GM12873 (cell line): ENCODE measurements at regions not wholly inside any gene's neighbourhood (a gene's known extent, or its start where the extent isn't known, plus 50 kb on each side); places are given as distances from the start of the nearest gene placed in this dataset.

Source experiments
- TF ChIP-seq, protein P1 (sequence below): IDR thresholded peaks from 2 replicates; pipeline ENCODE4 v1.5.1; 2012; ENCODE audit warnings: low read depth, mild to moderate bottlenecking, moderate library complexity, low read length, control low read depth; ENCODE audit not compliant: insufficient read depth; ENCODE audit errors: missing control alignments

DNA sequence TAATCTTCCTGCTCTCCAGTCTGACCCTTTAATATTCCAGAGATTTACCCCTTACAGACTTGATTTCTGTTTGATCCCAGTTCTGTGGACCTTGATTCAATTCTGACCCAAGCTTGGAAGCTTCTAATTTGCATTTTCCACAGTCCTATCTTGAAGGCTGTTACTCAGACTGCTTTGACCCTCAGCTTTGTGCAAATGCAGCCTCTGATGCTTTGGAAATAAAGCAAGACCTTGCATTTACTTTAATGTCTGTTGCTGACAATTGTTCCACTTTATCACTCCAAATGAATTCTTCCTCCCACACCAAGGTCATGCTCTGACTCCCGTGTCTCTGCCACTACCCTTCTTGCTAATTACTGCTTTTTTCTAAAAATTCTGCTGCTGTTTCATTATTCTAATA lies 886.0 kb downstream of the TUSC7 start:
- TF ChIP-seq, protein P1, sequence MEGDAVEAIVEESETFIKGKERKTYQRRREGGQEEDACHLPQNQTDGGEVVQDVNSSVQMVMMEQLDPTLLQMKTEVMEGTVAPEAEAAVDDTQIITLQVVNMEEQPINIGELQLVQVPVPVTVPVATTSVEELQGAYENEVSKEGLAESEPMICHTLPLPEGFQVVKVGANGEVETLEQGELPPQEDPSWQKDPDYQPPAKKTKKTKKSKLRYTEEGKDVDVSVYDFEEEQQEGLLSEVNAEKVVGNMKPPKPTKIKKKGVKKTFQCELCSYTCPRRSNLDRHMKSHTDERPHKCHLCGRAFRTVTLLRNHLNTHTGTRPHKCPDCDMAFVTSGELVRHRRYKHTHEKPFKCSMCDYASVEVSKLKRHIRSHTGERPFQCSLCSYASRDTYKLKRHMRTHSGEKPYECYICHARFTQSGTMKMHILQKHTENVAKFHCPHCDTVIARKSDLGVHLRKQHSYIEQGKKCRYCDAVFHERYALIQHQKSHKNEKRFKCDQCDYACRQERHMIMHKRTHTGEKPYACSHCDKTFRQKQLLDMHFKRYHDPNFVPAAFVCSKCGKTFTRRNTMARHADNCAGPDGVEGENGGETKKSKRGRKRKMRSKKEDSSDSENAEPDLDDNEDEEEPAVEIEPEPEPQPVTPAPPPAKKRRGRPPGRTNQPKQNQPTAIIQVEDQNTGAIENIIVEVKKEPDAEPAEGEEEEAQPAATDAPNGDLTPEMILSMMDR, result no peak

DNA sequence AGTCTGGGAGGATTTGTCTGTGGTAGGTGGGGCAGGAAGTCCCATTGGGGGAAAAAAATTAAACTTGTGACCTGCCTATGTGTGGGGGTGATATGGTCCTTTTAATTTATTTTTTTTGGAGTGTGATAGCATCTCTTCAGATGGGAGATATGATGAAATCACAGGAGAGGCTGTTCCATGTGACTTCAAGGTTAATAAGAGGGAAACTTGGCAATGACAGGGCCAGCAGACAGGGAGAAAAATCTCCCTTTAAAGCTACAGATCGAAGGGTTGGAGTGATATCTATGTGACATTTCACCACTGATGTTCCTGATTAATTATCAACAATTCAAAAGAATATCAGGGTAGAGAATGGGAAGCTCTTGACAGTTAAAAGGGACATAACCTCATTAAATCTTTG lies 886.9 kb downstream of the TUSC7 start:
- TF ChIP-seq, protein P1, result no peak

DNA sequence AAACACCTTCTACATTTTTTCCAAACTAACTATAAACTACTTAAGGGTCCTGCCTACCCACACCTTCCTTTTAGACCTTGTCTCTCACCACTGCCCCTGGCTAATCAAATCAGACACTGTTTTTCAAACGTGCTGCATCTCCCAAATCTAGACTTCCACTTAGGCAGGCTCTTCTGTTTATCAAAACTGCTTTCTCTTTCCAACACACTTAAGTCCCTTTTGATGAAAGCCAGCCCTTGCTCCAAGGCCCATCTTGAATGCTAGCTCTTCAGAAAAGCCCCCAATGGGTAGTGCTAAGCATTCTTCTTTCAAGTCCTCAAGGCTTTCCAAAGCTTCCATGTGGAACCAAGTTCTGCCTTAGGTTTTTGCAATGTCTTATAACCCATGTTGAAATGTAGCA lies 888.3 kb downstream of the TUSC7 start:
- TF ChIP-seq, protein P1, result no peak

DNA sequence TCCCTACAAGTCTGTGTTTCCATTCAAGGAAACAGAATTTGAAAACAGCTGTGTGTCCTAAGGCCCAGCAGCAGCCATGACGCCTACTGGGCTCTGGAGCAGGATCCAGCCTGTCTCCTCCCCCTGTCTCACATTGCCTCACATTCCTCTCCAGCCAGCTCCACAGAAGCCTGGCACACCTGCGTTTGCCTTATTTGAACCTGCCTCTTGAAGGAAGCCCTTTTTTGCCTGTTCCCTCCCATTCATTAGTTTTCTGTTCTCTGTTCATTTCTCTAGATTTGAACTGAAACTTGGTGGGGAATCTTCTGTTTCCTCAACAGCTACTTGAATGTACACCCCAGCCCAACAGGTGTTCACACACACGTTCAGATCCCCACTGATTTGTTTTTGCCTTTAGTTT lies 890.5 kb downstream of the TUSC7 start:
- TF ChIP-seq, protein P1, result no peak

DNA sequence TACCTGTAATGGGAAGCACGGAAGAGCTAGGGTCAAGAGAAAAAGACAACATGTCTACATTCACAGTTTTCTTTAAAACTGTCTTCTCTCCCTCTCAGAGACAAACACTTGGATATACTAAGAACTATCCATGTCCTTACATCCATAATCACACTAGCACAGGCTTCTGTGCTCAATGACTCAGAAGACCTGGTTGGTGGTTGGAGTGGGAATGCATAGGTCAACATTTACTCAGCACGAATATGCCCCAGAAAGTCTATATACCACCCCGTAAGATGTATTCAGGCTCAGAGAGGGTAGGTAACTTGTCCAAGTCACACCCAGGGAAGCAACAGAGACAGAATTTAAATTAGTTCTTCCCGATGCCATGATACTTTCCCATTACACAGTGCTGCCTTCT lies 891.1 kb downstream of the TUSC7 start:
- TF ChIP-seq, protein P1, result no peak

DNA sequence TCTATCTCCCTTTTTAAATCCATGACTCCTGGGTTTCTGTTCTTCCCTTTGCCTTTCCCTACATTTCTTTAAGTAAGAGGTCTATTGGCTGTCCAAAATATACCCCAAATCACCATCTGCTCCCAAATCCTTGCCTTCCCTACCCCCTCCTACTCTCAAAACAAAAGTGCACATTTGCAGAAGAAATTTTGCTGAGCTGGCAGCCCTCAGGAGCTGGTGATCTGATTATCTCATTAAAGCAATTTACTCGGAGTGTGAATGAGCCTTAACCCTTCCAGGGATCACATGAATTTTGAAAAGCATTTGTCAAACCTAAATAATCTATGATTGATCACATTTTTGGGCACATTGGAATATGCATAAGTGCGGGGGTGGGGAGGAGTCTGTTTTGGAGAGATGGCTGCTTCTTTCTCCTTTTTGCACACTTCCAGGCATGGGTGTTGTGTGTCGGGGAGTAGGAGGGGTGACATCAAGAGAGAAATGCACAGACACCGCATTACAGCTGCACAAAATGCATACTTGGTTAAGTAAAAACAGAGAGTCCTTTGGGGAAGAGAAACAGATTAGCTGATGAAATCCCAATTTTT lies 892.6 kb downstream of the TUSC7 start:
- TF ChIP-seq, protein P1, result no peak

DNA sequence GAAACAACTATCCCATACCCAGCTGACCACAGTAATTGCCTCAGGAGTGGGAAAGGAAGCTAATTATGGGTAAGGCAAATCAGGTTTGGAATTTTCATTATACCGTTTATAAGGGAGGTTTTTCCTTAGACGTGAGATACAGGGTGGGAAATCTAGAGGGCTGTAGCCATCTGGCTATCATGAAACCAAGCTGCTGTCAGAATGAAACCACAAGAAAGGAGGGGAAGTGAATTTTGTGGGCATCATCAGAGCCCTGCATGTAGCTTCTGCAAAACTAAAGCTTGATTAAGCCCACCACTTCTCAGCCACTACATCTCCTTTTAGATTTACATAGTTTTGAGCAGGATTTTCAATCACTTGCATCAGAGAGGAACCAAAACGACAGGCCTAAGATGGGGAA lies 893.5 kb downstream of the TUSC7 start:
- TF ChIP-seq, protein P1, result no peak
